Transverse colon (tissue), 4 donors: ENCODE measurements at regions not wholly inside any gene's neighbourhood (a gene's known extent, or its start where the extent isn't known, plus 50 kb on each side); places are given as distances from the start of the nearest gene placed in this dataset.

Experiments
- DNase-seq: peaks from one replicate; pipeline ENCODE4 v3.0.0-alpha.2; 2019
- H3K27ac ChIP-seq, 4 donors: fragments of 200-600 bp; sonication (generic); 2 replicates each; pipeline ENCODE4 v1.5.1; 2016 to 2018; ENCODE audit warnings: inconsistent platforms in 4 of 4
- H3K27me3 ChIP-seq: fragments of 200-600 bp; sonication (generic); 2 replicates; pipeline ENCODE4 v1.5.1; 2017; ENCODE audit warnings: inconsistent platforms
- H3K36me3 ChIP-seq, 4 donors: fragments of 200-600 bp; sonication (generic); 2 replicates each; pipeline ENCODE4 v1.5.1; 2017 to 2019; ENCODE audit warnings: inconsistent platforms in 4 of 4
- H3K4me1 ChIP-seq, 4 donors: fragments of 200-600 bp; sonication (generic); 2 replicates each; pipeline ENCODE4 v1.5.1; 2017 to 2020; ENCODE audit warnings: inconsistent platforms in 4 of 4
- H3K4me3 ChIP-seq, 4 donors: fragments of 200-600 bp; sonication (generic); 1 replicate in 1 of 4; 2 replicates in 3 of 4; pipeline versions ENCODE4 v1.5.1 to v1.6.1; 2017 to 2019; ENCODE audit warnings: inconsistent platforms in 4 of 4
- H3K9me3 ChIP-seq, 2 donors: fragments of 200-600 bp; sonication (generic); 2 replicates each; pipeline ENCODE4 v1.5.1; 2017 to 2019; ENCODE audit warnings: inconsistent platforms in 2 of 2
- EP300 ChIP-seq: sonication (generic); formaldehyde crosslinking; IDR thresholded peaks from one replicate; pipeline ENCODE4 v1.6.1; 2017; ENCODE audit warnings: antibody characterized with exemption, low read depth
- POLR2A ChIP-seq: fragments of 450-650 bp; IDR thresholded peaks from one replicate; pipeline ENCODE4 v1.6.1; 2016; ENCODE audit warnings: antibody characterized with exemption, mild to moderate bottlenecking, moderate library complexity
- POLR2AphosphoS5 ChIP-seq, 3 donors: sonication (generic); formaldehyde crosslinking; IDR thresholded peaks; one replicate each; pipeline ENCODE4 v1.6.1; 2016; ENCODE audit warnings: antibody characterized with exemption in 3 of 3
- WGBS, 2 donors: methylation state at CpG; one replicate each; pipeline ENCODE4 v1.1.5; 2018; ENCODE audit warnings: low coverage in 1 of 2; 5-methylcytosine and 5-hydroxymethylcytosine counted together
- in situ Hi-C, 4 donors: fragments of 200-750 bp; cut with MboI; loops; one replicate each; pipeline versions ENCODE4 v1.15.0 to v1.15.1; 2017; ENCODE audit warnings: low sequenced_read_pairs in 3 of 4, low pct_ligation_motif_present in 1 of 4, low pct_unique_long_range_greater_than_20kb in 1 of 4
- intact Hi-C: fragments of 100-400 bp; cut with DNase I; formaldehyde crosslinking; loops from one replicate; pipeline ENCODE4 v1.15.1; 2023; ENCODE audit warnings: low total_unique reads
- TF ChIP-seq, protein P1 (sequence below), 5 experiments: fragments of 200-600 bp in 3 of 5; fragments of 450-650 bp in 2 of 5; sonication (generic) in 3 of 5; IDR thresholded peaks; 1 replicate in 2 of 5; 2 replicates in 3 of 5; pipeline ENCODE4 v1.5.1; 2016 to 2017; ENCODE audit warnings: antibody characterized with exemption in 5 of 5, inconsistent platforms in 3 of 5, mild to moderate bottlenecking in 2 of 5, moderate library complexity in 1 of 5

- TF ChIP-seq EP300: no peak
- no peak for TF ChIP-seq POLR2AphosphoS5 (IDR thresholded peaks at IDR 0.05)
- TF ChIP-seq POLR2A: no peak
- TF ChIP-seq, protein P1, sequence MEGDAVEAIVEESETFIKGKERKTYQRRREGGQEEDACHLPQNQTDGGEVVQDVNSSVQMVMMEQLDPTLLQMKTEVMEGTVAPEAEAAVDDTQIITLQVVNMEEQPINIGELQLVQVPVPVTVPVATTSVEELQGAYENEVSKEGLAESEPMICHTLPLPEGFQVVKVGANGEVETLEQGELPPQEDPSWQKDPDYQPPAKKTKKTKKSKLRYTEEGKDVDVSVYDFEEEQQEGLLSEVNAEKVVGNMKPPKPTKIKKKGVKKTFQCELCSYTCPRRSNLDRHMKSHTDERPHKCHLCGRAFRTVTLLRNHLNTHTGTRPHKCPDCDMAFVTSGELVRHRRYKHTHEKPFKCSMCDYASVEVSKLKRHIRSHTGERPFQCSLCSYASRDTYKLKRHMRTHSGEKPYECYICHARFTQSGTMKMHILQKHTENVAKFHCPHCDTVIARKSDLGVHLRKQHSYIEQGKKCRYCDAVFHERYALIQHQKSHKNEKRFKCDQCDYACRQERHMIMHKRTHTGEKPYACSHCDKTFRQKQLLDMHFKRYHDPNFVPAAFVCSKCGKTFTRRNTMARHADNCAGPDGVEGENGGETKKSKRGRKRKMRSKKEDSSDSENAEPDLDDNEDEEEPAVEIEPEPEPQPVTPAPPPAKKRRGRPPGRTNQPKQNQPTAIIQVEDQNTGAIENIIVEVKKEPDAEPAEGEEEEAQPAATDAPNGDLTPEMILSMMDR (IDR thresholded peaks at IDR 0.05): no peak
- DNase-seq: no peak
- Histone ChIP-seq H3K4me3 (no peak overlapping the region), H3K4me1 (peaks cover 0 to 48% (median 25%) of the 10 kb centered on the region in 4 donors), H3K27me3 (no peaks in the 10 kb centered on the region), H3K27ac (peak overlapping the region; percentile 53 to 79 (median 75)), H3K36me3 (no peaks in the 10 kb centered on the region), H3K9me3 (no peaks in the 10 kb centered on the region)
- in situ Hi-C loops (no loop called here), intact Hi-C loops (no loop called here)
- 0 to 15% methylated on average over 2 to 3 of the region's 3 CpGs for WGBS, 2 donors
Observed at GRCh38 chr9:18074041-18074440, 399.9 kb upstream of the ADAMTSL1 start.

DNA sequence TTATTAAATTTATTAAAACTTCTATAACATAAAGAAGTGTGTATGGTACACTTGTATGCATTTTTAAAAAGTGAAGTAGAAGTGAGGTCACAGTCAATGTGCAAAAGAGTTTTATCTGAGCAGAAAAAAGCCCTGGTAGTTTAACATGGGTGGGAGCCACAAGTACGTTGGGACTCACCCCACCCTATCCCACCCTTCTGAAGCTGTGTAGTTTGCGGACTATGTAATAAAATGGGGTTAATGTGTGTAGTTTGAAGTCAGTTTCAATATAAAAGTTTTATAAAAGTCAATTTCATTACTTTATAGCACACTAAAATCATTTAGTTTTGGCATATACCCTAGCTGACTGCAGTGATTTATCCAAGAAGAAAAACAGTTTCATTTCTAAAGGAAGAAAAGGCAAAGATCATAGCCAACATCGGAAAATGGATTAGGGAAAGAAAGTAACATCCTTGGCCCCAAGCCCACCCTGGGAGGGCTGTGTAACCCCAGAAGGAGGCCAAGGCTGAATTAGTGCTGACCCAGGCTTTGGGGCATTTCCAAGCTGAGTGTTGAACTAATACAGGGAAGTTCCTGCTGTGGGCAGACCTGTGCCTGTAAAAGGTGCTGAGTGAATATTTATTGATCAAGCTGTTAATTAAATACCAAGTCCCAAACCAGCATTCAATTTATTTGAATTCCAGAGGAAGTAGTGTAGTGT lies 398.6 kb upstream of the ADAMTSL1 start:
- intact Hi-C loops: no loop called here
- Histone ChIP-seq H3K36me3 (no peaks in the 10 kb centered on the region), H3K4me1 (peaks cover 0 to 48% (median 25%) of the 10 kb centered on the region in 4 donors), H3K27me3 (no peaks in the 10 kb centered on the region), H3K4me3 (no peak overlapping the region), H3K27ac (peak overlapping the region; percentile 68 to 79 (median 75)), H3K9me3 (no peaks in the 10 kb centered on the region)
- in situ Hi-C loops: no loop called here
- TF ChIP-seq, protein P1 (IDR thresholded peaks at IDR 0.05): no peak
- TF ChIP-seq EP300 (no peak), POLR2AphosphoS5 (IDR thresholded peaks at IDR 0.05) (no peak), POLR2A (no peak)
- 36 to 44% methylated on average over 3 of the region's 3 CpGs for WGBS, 2 donors
- peak; percentile 57 for DNase-seq

GRCh38 chr9:18077941-18078678 lies 395.8 kb upstream of the ADAMTSL1 start:
- Histone ChIP-seq H3K4me3 (no peak overlapping the region), H3K27me3 (no peaks in the 10 kb centered on the region), H3K36me3 (no peaks in the 10 kb centered on the region), H3K27ac (no peak overlapping the region), H3K9me3 (no peaks in the 10 kb centered on the region), H3K4me1 (peaks cover 0 to 42% (median 21%) of the 10 kb centered on the region in 4 donors)
- in situ Hi-C loops: no loop called here
- DNase-seq: no peak
- TF ChIP-seq POLR2A: no peak
- TF ChIP-seq, protein P1 (IDR thresholded peaks at IDR 0.05): no peak
- TF ChIP-seq EP300: no peak
- TF ChIP-seq POLR2AphosphoS5 (IDR thresholded peaks at IDR 0.05): no peak
- intact Hi-C loops: no loop called here
- WGBS, 2 donors: 72 to 74% methylated on average over 8 of the region's 8 CpGs

- H3K4me1 ChIP-seq: no peaks in the 10 kb centered on the region
- H3K4me3 ChIP-seq: no peak overlapping the region
- no peaks in the 10 kb centered on the region for H3K27me3 ChIP-seq
- H3K36me3 ChIP-seq: no peaks in the 10 kb centered on the region
- TF ChIP-seq POLR2A (no peak), EP300 (no peak), POLR2AphosphoS5 (IDR thresholded peaks at IDR 0.05) (no peak)
- TF ChIP-seq, protein P1 (IDR thresholded peaks at IDR 0.05): no peak
- no peaks in the 10 kb centered on the region for H3K9me3 ChIP-seq
- WGBS, 2 donors: 52 to 60% methylated on average over 4 of the region's 4 CpGs
- DNase-seq: no peak
- intact Hi-C loops: no loop called here
- no peak overlapping the region for H3K27ac ChIP-seq
- in situ Hi-C loops: no loop called here
Observed at GRCh38 chr9:18092138-18092537, 381.8 kb upstream of the ADAMTSL1 start.
